Keratinocyte (primary cell): ENCODE measurements at regions not wholly inside any gene's neighbourhood (a gene's known extent, or its start where the extent isn't known, plus 50 kb on each side); places are given as distances from the start of the nearest gene placed in this dataset.

Experiments used
- DNase-seq: peaks from one replicate; pipeline ENCODE4 v3.0.0-alpha.2; 2011; ENCODE audit warnings: low read depth, missing footprints, low spot score
- FAIRE-seq: peaks from 2 replicates; lab custom pipeline; 2011; peaks lifted over from hg19 to GRCh38; lab: Jason Lieb, UNC
- H2AFZ ChIP-seq: 2 replicates; pipeline ENCODE4 v1.6.0; 2012; ENCODE audit warnings: low read length, control low read depth, inconsistent platforms; ENCODE audit not compliant: control insufficient read depth
- H3K27ac ChIP-seq: 2 replicates; pipeline ENCODE4 v1.5.1; 2011; ENCODE audit warnings: low read length; ENCODE audit not compliant: control insufficient read depth, insufficient read depth
- H3K27me3 ChIP-seq: 3 replicates; pipeline ENCODE4 v1.6.0; 2011; ENCODE audit warnings: low read length; ENCODE audit not compliant: control insufficient read depth, insufficient read depth; ENCODE audit errors: extremely low read depth
- H3K36me3 ChIP-seq, 2 experiments: 2 replicates in 1 of 2; 3 replicates in 1 of 2; pipeline ENCODE4 v1.5.1; 2011; ENCODE audit warnings: low read length in 2 of 2, mild to moderate bottlenecking in 1 of 2; ENCODE audit not compliant: control insufficient read depth in 2 of 2, insufficient read depth in 2 of 2; ENCODE audit errors: extremely low read depth in 1 of 2
- H3K4me1 ChIP-seq: 3 replicates; pipeline ENCODE4 v1.5.1; 2011; ENCODE audit warnings: low read length; ENCODE audit not compliant: control insufficient read depth, insufficient read depth; ENCODE audit errors: extremely low read depth
- H3K4me2 ChIP-seq: 3 replicates; pipeline ENCODE4 v1.6.0; 2011; ENCODE audit warnings: low read depth, low read length; ENCODE audit not compliant: control insufficient read depth, insufficient read depth; ENCODE audit errors: extremely low read depth
- H3K4me3 ChIP-seq, 3 experiments: fragments of 200-600 bp in 1 of 3; sonication (generic) in 1 of 3; 2 replicates in 2 of 3; 3 replicates in 1 of 3; pipeline ENCODE4 v1.5.1; 2011 to 2016; ENCODE audit warnings: low read length in 3 of 3, mild to moderate bottlenecking in 3 of 3, control low read depth in 2 of 3, inconsistent platforms in 1 of 3, low read depth in 1 of 3, mixed read lengths in 1 of 3, mixed run types in 1 of 3, moderate library complexity in 1 of 3; ENCODE audit not compliant: control insufficient read depth in 2 of 3, insufficient read depth in 2 of 3; ENCODE audit errors: extremely low read depth in 1 of 3
- H3K79me2 ChIP-seq: 2 replicates; pipeline ENCODE4 v1.6.0; 2012; ENCODE audit warnings: low read length; ENCODE audit not compliant: control insufficient read depth, insufficient read depth
- H3K9ac ChIP-seq: 3 replicates; pipeline ENCODE4 v1.6.0; 2011; ENCODE audit warnings: low read length; ENCODE audit not compliant: control insufficient read depth, insufficient read depth; ENCODE audit errors: extremely low read depth
- H3K9me1 ChIP-seq: 3 replicates; pipeline ENCODE4 v1.6.0; 2011; ENCODE audit warnings: low read length; ENCODE audit not compliant: control insufficient read depth, insufficient read depth; ENCODE audit errors: extremely low read depth
- H3K9me3 ChIP-seq: 2 replicates; pipeline ENCODE4 v1.5.1; 2012; ENCODE audit warnings: low read depth, low read length; ENCODE audit not compliant: control insufficient read depth
- H4K20me1 ChIP-seq: 3 replicates; pipeline ENCODE4 v1.6.0; 2011; ENCODE audit warnings: low read length; ENCODE audit not compliant: control insufficient read depth, insufficient read depth; ENCODE audit errors: extremely low read depth
- CTCF ChIP-seq, 3 experiments: IDR thresholded peaks in 1 of 3; conservative IDR thresholded peaks in 1 of 3; optimal IDR thresholded peaks in 1 of 3; 2 replicates in 2 of 3; 3 replicates in 1 of 3; pipeline versions ENCODE3 to v1.5.1; 2011; ENCODE audit warnings: low read length in 3 of 3, mild to moderate bottlenecking in 3 of 3, moderate library complexity in 2 of 3, control low read depth in 1 of 3, inconsistent platforms in 1 of 3; ENCODE audit not compliant: insufficient read depth in 2 of 3; ENCODE audit errors: extremely low read depth in 1 of 3
- EZH2 ChIP-seq: IDR thresholded peaks from one replicate; pipeline ENCODE4 v1.6.1; 2012; ENCODE audit warnings: inconsistent platforms, mild to moderate bottlenecking, low read length, moderate library complexity
- dilution Hi-C: fragments of 300-500 bp; cut with MboI; formaldehyde crosslinking; loops from one replicate; pipeline ENCODE4 v1.7.0; 2020; ENCODE audit warnings: low sequenced_read_pairs; ENCODE audit not compliant: extremely low pct_ligation_motif_present

DNA sequence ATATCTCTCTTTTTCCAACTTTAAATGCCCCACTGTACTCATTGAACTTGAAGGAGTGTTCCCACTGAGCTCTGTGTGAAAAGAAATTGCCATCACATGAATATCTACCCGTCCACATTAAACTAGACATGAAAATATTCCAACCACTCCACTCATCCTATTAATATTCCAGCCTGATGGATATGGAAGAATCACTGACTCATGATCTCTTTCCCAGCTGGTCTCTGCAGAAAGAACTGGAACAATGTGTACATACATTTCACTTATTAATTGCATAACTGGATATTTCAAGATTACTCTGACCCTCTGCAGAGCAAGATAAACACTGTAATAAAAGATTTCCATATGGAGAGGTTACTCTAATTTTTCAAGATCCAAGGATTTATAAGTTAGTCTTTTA, 711.1 kb upstream of the LRRC4C start:
- no peak overlapping the region for H3K4me2 ChIP-seq
- TF ChIP-seq EZH2 (no peak), CTCF (optimal IDR thresholded peaks at IDR 0.05 in 1 of 3, IDR thresholded peaks at IDR 0.05 in 1 of 3, conservative IDR thresholded peaks at IDR 0.05 in 1 of 3; ENCODE audit: extremely low read depth in 1 of 3, insufficient read depth in 2 of 3, low read length in 3 of 3) (no peak)
- H3K27me3 ChIP-seq: no peaks in the 10 kb centered on the region
- no peak overlapping the region for H3K9ac ChIP-seq
- H3K4me1 ChIP-seq: peaks cover 9% of the 10 kb centered on the region
- H2AFZ ChIP-seq: no peak overlapping the region
- dilution Hi-C loops: no loop called here
- FAIRE-seq (no peak), DNase-seq (no peak)
- H3K27ac ChIP-seq: no peak overlapping the region
- no peak overlapping the region for H3K4me3 ChIP-seq
- H3K79me2 ChIP-seq: no peaks in the 10 kb centered on the region
- no peaks in the 10 kb centered on the region for H4K20me1 ChIP-seq
- H3K9me3 ChIP-seq: no peaks in the 10 kb centered on the region
- no peaks in the 10 kb centered on the region for H3K36me3 ChIP-seq
- H3K9me1 ChIP-seq: no peaks in the 10 kb centered on the region

GRCh38 chr11:42171046-42171445, 711.6 kb upstream of the LRRC4C start:
- no peak overlapping the region for H3K4me2 ChIP-seq
- no peaks in the 10 kb centered on the region for H3K79me2 ChIP-seq
- dilution Hi-C loops: no loop called here
- no peaks in the 10 kb centered on the region for H3K27me3 ChIP-seq
- H3K27ac ChIP-seq: no peak overlapping the region
- no peaks in the 10 kb centered on the region for H3K9me3 ChIP-seq
- H2AFZ ChIP-seq: no peak overlapping the region
- H3K4me3 ChIP-seq: no peak overlapping the region
- no peaks in the 10 kb centered on the region for H3K9me1 ChIP-seq
- no peak for FAIRE-seq
- peaks cover 9% of the 10 kb centered on the region for H3K4me1 ChIP-seq
- no peaks in the 10 kb centered on the region for H3K36me3 ChIP-seq
- TF ChIP-seq CTCF (optimal IDR thresholded peaks at IDR 0.05 in 1 of 3, IDR thresholded peaks at IDR 0.05 in 1 of 3, conservative IDR thresholded peaks at IDR 0.05 in 1 of 3; ENCODE audit: extremely low read depth in 1 of 3, insufficient read depth in 2 of 3, low read length in 3 of 3): no peak
- no peak for TF ChIP-seq EZH2
- no peak for DNase-seq
- H3K9ac ChIP-seq: no peak overlapping the region
- H4K20me1 ChIP-seq: no peaks in the 10 kb centered on the region
